Pancreas (tissue), 10 donors: ENCODE measurements at regions not wholly inside any gene's neighbourhood (a gene's known extent, or its start where the extent isn't known, plus 50 kb on each side); places are given as distances from the start of the nearest gene placed in this dataset.
A peak's percentile ranks its signal among the peaks of the same experiment; 100 is the strongest.

Experiments
- ATAC-seq, 4 donors: fragments of 200-7000 bp; cut with Tn5 transposase; one replicate each; pipeline versions ENCODE4 v1.8.0 to v1.9.1; 2020; ENCODE audit warnings: mild to moderate bottlenecking in 4 of 4, moderate library complexity in 4 of 4
- DNase-seq, 6 donors: peaks; one replicate each; pipeline ENCODE4 v3.0.0-alpha.2; 2020
- FAIRE-seq: peaks from 2 replicates; lab custom pipeline; 2012; peaks lifted over from hg19 to GRCh38; lab: Jason Lieb, UNC
- H3K27ac ChIP-seq, 4 donors: fragments of 200-600 bp; sonication (generic); 1 replicate in 3 of 4; 2 replicates in 1 of 4; pipeline versions ENCODE4 v1.5.0 to v1.8.0; 2020
- H3K27me3 ChIP-seq, 4 donors: fragments of 200-600 bp; one replicate each; pipeline ENCODE4 v1.8.0; 2021
- H3K36me3 ChIP-seq, 3 donors: fragments of 200-600 bp; sonication (generic) in 1 of 3; one replicate each; pipeline versions ENCODE4 v1.5.0 to v1.8.0; 2020 to 2021
- H3K4me1 ChIP-seq, 3 donors: fragments of 200-600 bp; one replicate each; pipeline ENCODE4 v1.8.0; 2021
- H3K4me3 ChIP-seq, 4 donors: fragments of 200-600 bp; sonication (generic) in 2 of 4; one replicate each; pipeline versions ENCODE4 v1.5.0 to v1.8.0; 2020 to 2021
- H3K9me3 ChIP-seq, 4 donors: fragments of 200-600 bp; one replicate each; pipeline ENCODE4 v1.8.0; 2021
- CTCF ChIP-seq, 4 donors: fragments of 200-600 bp; sonication (generic) in 3 of 4; IDR thresholded peaks; one replicate each; pipeline versions ENCODE4 v1.5.0 to v1.8.0; 2021; ENCODE audit warnings: antibody characterized with exemption in 4 of 4
- WGBS, 2 donors: extraction: QIAGEN DNeasy Blood & Tissue Kit; methylation state at CpG; one replicate each; pipeline ENCODE4 v1.1.7; 2013; 5-methylcytosine and 5-hydroxymethylcytosine counted together
- intact Hi-C, 3 donors: fragments of 100-400 bp; cut with DNase I; formaldehyde crosslinking; loops; one replicate each; pipeline versions ENCODE4 v1.11.1 to v1.14.2; 2022
- donor health status: healthy with polysubstance abuse.
- donor health status: DM: no; HTN: no; CAD: no; lungs with moderate emphysema.
- donor health status: DM: no; HTN: no; CAD: no.
- donor health status: control.
- donor health status: control.
- donor health status: Bipolar disorder and iron deficiency.
- donor health status: DM: yes; HTN: yes; CAD: no.
- donor health status: DM: no; HTN: no; CAD: no.
- donor health status: DM: no; HTN: no; CAD: no.
- donor health status: DM: yes; HTN: yes; CAD: no.

GRCh38 chr11:43556612-43557375, 123.7 kb upstream of the HSD17B12 start:
- H3K4me1 ChIP-seq: peaks cover 0 to 2% (median 0%) of the 10 kb centered on the region in 3 donors
- FAIRE-seq (no peak), ATAC-seq (peak in 2 of 4 donors; percentile 11 to 22), DNase-seq (no peak)
- intact Hi-C loops: no loop called here
- no peak for TF ChIP-seq CTCF (IDR thresholded peaks at IDR 0.05)
- H3K27ac ChIP-seq: no peak overlapping the region
- H3K4me3 ChIP-seq: no peak overlapping the region
- H3K27me3 ChIP-seq: peaks cover 0 to 3% (median 0%) of the 10 kb centered on the region in 4 donors
- no peaks in the 10 kb centered on the region for H3K9me3 ChIP-seq
- H3K36me3 ChIP-seq: no peaks in the 10 kb centered on the region
- WGBS, 2 donors: 3 to 5% methylated on average over 10 of the region's 10 CpGs

DNA sequence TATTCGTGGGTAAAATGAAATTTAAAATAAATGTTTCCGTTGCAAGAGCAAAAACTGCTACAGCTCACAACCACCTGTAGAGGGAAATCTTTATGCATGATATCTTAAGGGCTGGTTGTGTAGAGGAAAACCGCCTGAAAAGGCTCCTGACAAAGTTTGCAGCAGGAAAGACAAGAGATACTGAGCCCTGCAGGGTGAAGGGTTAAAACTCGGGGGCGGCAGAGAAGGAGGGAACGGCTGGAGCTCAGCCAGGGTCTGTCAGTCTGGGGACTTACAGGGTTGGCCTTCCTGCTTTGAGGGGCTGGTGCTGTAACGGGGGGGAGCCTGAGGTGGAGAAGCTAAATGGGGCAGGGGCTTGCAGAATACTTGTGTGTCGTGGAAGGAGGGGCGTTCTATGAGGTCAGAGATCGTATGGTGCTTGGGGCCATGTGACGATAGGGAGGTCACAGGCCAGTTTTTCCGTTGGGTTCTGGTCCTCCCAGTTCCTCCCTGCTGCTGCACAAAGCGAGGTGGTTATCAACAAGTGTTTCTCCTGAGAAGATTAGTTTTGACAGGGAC, 122.9 kb upstream of the HSD17B12 start:
- intact Hi-C loops: no loop called here
- Histone ChIP-seq H3K36me3 (no peaks in the 10 kb centered on the region), H3K4me1 (peaks cover 0 to 2% (median 0%) of the 10 kb centered on the region in 3 donors), H3K9me3 (no peaks in the 10 kb centered on the region), H3K27me3 (peaks cover 0 to 3% (median 0%) of the 10 kb centered on the region in 4 donors), H3K4me3 (no peak overlapping the region), H3K27ac (no peak overlapping the region)
- no peak for DNase-seq
- TF ChIP-seq CTCF (IDR thresholded peaks at IDR 0.05): no peak
- 3% methylated on average over 13 of the region's 13 CpGs for WGBS, 2 donors
- no peak for FAIRE-seq
- ATAC-seq: peak in 3 of 4 donors; percentile 33 to 48 (median 47)

GRCh38 chr11:43558146-43558545, 122.4 kb upstream of the HSD17B12 start:
- 3 to 9% methylated on average over 5 of the region's 5 CpGs for WGBS, 2 donors
- DNase-seq (no peak), FAIRE-seq (no peak), ATAC-seq (no peak)
- intact Hi-C loops: no loop called here
- Histone ChIP-seq H3K36me3 (no peaks in the 10 kb centered on the region), H3K4me3 (no peak overlapping the region), H3K4me1 (peaks cover 0 to 2% (median 0%) of the 10 kb centered on the region in 3 donors), H3K27me3 (peaks cover 0 to 3% (median 0%) of the 10 kb centered on the region in 4 donors), H3K9me3 (no peaks in the 10 kb centered on the region), H3K27ac (no peak overlapping the region)
- no peak for TF ChIP-seq CTCF (IDR thresholded peaks at IDR 0.05)

DNA sequence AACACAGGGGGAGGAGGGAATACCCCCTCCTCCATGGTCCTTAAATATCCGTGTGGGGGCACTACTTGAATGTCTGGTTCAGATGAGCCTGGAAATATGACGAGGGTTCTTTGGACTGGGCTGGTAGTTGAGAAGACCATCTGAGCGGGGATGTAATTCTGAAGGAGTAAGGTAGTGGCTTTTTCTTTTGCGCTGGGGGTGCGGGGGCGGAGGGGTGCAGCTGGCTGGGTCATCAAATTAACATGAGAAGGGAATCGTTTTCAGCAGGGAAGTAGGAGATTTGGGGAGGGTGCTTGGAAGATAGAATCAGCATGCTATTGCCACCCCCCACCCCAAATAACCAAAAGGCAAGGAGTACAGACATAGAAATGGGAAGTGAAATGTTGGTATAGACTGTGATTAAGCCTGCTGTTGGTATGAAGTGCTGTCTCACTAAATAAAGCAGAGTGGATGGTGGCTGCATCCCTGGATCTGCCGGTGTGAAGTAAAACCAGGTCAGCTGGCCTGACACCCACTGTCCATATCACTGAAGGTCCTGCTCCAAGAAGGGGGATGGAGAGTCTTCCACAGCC, 121.9 kb upstream of the HSD17B12 start:
- intact Hi-C loops: no loop called here
- no peak overlapping the region for H3K27ac ChIP-seq
- H3K4me3 ChIP-seq: no peak overlapping the region
- peaks cover 0 to 3% (median 0%) of the 10 kb centered on the region in 4 donors for H3K27me3 ChIP-seq
- DNase-seq (no peak), ATAC-seq (no peak), FAIRE-seq (no peak)
- no peak for TF ChIP-seq CTCF (IDR thresholded peaks at IDR 0.05)
- no peaks in the 10 kb centered on the region for H3K9me3 ChIP-seq
- H3K4me1 ChIP-seq: peaks cover 0 to 2% (median 0%) of the 10 kb centered on the region in 3 donors
- no peaks in the 10 kb centered on the region for H3K36me3 ChIP-seq
- WGBS, 2 donors: 14 to 17% methylated on average over 6 to 8 of the region's 8 CpGs
